Nephron progenitor cell (in vitro differentiated cells): ENCODE measurements at regions not wholly inside any gene's neighbourhood (a gene's known extent, or its start where the extent isn't known, plus 50 kb on each side); places are given as distances from the start of the nearest gene placed in this dataset.

ENCODE experiments used
- DNase-seq: peaks from one replicate; pipeline ENCODE4 v3.0.0; 2021
- H3K27ac Mint-ChIP-seq: 2 replicates; pipeline ENCODE4 v1.8.0; 2021; ENCODE audit warnings: mild to moderate bottlenecking, moderate library complexity, mixed read lengths
- H3K27me3 Mint-ChIP-seq: 2 replicates; pipeline ENCODE4 v1.8.0; 2021; ENCODE audit warnings: mild to moderate bottlenecking, low read depth, mixed read lengths; ENCODE audit not compliant: poor library complexity
- H3K36me3 Mint-ChIP-seq: 2 replicates; pipeline ENCODE4 v1.8.0; 2021; ENCODE audit warnings: low read depth, mixed read lengths
- H3K4me1 Mint-ChIP-seq: 2 replicates; pipeline ENCODE4 v1.8.0; 2021; ENCODE audit warnings: mixed read lengths
- H3K4me3 Mint-ChIP-seq: 2 replicates; pipeline ENCODE4 v1.8.0; 2021; ENCODE audit warnings: mild to moderate bottlenecking, moderate library complexity, mixed read lengths
- H3K9me3 Mint-ChIP-seq: 2 replicates; pipeline ENCODE4 v1.8.0; 2021; ENCODE audit warnings: mild to moderate bottlenecking, moderate library complexity, mixed read lengths
- TF ChIP-seq, protein P1 (sequence below): fragments of 200-600 bp; sonication (generic); IDR thresholded peaks from 2 replicates; pipeline ENCODE4 v1.5.0; 2021; ENCODE audit warnings: antibody characterized with exemption

DNA sequence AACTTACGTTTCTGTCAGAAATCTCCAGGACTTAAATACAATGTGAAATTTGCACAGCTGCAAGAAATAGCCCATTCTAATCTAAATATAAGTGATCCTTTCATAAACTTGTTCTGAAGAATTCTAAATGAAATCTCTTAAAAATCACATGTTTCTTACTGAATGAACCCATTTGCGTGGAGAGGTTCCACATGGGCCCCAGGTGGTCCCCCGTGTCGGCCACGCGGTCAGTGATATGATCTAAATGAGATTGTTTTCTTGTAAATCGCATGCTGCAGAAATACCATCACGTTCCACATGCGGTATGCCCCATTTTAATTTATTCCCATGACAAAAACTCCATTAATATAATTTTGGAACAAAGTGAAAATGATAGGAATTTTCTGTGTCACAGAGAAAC lies 818.9 kb upstream of the SLC35B3 start:
- Mint-ChIP-seq H3K4me1 (no peaks in the 10 kb centered on the region), H3K4me3 (no peak overlapping the region), H3K27ac (no peak overlapping the region), H3K27me3 (no peaks in the 10 kb centered on the region), H3K36me3 (no peaks in the 10 kb centered on the region), H3K9me3 (no peaks in the 10 kb centered on the region)
- TF ChIP-seq, protein P1, sequence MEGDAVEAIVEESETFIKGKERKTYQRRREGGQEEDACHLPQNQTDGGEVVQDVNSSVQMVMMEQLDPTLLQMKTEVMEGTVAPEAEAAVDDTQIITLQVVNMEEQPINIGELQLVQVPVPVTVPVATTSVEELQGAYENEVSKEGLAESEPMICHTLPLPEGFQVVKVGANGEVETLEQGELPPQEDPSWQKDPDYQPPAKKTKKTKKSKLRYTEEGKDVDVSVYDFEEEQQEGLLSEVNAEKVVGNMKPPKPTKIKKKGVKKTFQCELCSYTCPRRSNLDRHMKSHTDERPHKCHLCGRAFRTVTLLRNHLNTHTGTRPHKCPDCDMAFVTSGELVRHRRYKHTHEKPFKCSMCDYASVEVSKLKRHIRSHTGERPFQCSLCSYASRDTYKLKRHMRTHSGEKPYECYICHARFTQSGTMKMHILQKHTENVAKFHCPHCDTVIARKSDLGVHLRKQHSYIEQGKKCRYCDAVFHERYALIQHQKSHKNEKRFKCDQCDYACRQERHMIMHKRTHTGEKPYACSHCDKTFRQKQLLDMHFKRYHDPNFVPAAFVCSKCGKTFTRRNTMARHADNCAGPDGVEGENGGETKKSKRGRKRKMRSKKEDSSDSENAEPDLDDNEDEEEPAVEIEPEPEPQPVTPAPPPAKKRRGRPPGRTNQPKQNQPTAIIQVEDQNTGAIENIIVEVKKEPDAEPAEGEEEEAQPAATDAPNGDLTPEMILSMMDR, result no peak
- DNase-seq, result no peak

DNA sequence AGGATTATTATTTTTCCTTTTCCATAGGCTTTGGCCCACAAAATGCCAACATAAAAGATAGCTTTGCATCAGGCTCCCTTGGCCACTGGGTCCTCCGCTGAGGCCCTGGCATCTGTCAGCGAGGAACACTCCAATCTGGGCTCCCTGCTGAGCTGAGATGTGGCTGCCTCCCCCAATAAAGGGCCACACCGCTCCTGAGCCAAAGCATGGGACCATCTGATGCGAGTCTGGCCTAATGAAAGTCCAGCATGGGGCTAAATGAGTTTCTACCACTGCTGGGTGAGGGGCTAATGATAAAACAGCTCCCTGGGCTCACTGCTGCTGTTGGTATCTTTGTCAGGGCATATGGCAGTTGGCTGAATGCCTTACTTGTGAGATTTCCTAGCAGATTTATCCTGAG lies 817.5 kb upstream of the SLC35B3 start:
- H3K4me3 Mint-ChIP-seq, result no peak overlapping the region
- no peaks in the 10 kb centered on the region for H3K36me3 Mint-ChIP-seq
- H3K4me1 Mint-ChIP-seq, result no peaks in the 10 kb centered on the region
- no peaks in the 10 kb centered on the region for H3K9me3 Mint-ChIP-seq
- DNase-seq, result peak; percentile 10
- H3K27me3 Mint-ChIP-seq, result no peaks in the 10 kb centered on the region
- TF ChIP-seq, protein P1, result no peak
- H3K27ac Mint-ChIP-seq, result no peak overlapping the region

DNA sequence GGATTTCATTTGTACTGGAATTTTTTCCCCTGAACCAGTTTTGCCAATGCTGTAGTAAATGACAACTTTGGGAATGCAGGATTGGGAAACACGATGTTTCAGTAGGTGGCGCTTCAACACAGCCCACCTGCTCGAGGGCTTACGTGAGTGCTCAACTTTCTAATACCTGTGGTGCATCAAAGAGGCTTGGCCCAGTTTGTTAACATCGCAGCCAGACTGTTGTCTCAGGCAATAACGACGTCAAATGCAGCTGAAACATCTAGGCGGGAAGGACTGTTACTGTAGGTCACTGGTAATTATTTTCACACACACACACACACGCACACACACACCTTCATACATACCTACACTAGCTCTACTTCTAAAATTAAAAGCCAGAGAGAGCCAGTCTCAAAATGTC lies 815.5 kb upstream of the SLC35B3 start:
- H3K4me1 Mint-ChIP-seq, result no peaks in the 10 kb centered on the region
- no peak overlapping the region for H3K27ac Mint-ChIP-seq
- TF ChIP-seq, protein P1, result peak; percentile 45
- no peaks in the 10 kb centered on the region for H3K9me3 Mint-ChIP-seq
- no peaks in the 10 kb centered on the region for H3K36me3 Mint-ChIP-seq
- H3K4me3 Mint-ChIP-seq, result no peak overlapping the region
- peak; percentile 37 for DNase-seq
- H3K27me3 Mint-ChIP-seq, result peaks cover 2% of the 10 kb centered on the region

DNA sequence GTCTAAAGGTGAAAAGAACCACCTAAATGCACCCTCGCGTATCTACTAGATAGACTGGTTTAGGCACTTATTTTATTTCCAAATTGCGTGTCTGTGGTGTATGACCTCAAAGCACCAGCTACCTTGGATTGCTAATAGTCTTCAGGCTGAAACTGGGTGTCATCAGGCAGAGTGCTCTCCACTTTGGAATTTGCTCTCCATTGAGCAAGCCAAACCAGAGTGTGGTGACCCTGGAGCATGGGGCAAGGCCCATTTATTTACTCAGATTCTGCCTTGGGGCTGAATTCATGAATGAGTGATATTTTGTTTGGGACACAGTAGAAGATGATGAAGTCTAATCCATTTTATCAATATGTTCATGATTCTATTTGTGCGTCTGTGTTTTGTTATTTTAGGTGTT lies 812.8 kb upstream of the SLC35B3 start:
- Mint-ChIP-seq H3K36me3 (no peaks in the 10 kb centered on the region), H3K4me1 (no peaks in the 10 kb centered on the region), H3K27me3 (peaks cover 3% of the 10 kb centered on the region), H3K9me3 (no peaks in the 10 kb centered on the region), H3K27ac (no peak overlapping the region), H3K4me3 (no peak overlapping the region)
- TF ChIP-seq, protein P1, result no peak
- DNase-seq, result no peak

DNA sequence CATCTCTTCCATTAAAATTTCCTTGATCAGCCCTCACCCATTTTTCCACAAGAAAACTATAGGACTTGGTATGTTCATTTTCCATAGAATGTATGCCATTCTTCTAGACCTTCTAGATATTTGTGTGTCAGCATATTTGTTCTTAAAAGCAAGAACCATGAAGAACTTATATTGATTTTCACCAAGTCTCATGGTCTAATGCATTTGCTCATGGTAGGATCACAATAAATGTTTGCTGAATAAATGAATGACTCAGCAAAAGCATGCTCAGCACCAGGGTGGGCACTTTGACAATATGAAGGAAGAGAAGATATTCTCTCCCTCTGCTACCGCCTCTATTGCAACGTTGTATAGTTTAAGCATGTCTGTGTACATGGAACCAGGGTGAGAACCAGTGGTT lies 805.5 kb upstream of the SLC35B3 start:
- no peaks in the 10 kb centered on the region for H3K36me3 Mint-ChIP-seq
- H3K4me3 Mint-ChIP-seq, result no peak overlapping the region
- no peak for DNase-seq
- H3K27ac Mint-ChIP-seq, result no peak overlapping the region
- peaks cover 8% of the 10 kb centered on the region for H3K27me3 Mint-ChIP-seq
- H3K4me1 Mint-ChIP-seq, result no peaks in the 10 kb centered on the region
- TF ChIP-seq, protein P1, result no peak
- H3K9me3 Mint-ChIP-seq, result no peaks in the 10 kb centered on the region

DNA sequence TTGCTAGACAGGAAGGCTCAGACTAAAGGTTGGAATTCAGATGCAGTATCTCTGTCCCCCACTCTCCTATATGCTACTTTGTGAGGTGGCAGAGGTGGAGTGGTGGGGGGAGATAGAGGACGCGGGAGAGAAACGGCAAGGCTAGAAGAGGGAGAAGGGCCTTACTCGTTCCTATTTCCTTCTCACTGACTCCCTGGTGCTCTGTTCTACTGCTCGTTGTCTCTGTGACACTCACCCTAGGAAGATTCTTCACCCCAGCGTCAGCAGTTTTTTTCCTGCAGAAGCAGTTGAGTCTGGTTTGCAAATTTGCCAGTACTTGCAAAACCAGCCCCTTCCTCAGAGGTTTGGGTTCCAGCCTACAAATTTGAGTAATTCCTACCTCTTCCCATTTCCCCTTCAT lies 801.1 kb upstream of the SLC35B3 start:
- H3K27ac Mint-ChIP-seq, result no peak overlapping the region

More for the DNA sequence above, 801.1 kb upstream of the SLC35B3 start:
- no peak for DNase-seq
- TF ChIP-seq, protein P1, result no peak
- Mint-ChIP-seq H3K9me3 (peaks cover 13% of the 10 kb centered on the region), H3K36me3 (no peaks in the 10 kb centered on the region), H3K4me1 (peaks cover 15% of the 10 kb centered on the region), H3K4me3 (no peak overlapping the region), H3K27me3 (peaks cover 13% of the 10 kb centered on the region)
